ENCODE measurements at regions not wholly inside any gene's neighbourhood (a gene's known extent, or its start where the extent isn't known, plus 50 kb on each side); places are given as distances from the start of the nearest gene placed in this dataset.
"Not testable (repeated sequence)": the region's sequence is repeated elsewhere in the genome, so short reads cannot be mapped to it uniquely, and the experiment has no call there.

DNA sequence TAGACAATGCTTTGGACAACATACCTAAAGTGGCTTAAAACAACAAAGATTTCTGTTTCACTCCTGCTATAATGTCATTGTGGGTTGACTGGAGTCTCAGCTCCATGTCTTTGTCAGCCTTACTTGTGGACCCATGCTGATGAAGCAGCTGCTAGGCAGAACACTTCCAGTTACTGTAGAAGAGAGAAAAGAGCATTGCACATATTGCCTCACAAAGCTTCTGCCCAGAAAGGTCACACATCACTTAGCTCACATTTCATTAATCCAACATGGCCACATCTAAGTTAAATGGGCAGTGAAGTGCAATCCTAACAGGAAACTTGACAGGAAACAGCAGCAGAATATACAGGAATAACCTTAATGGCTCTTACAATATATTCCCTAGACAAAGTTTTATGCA, 480.5 kb upstream of the HTR1E start:
- Mint-ChIP-seq H3K36me3 (ENCODE audit: low read depth) (no peaks in the 10 kb centered on the region), H3K9me3 (peaks cover 14% of the 10 kb centered on the region), H3K4me1 (no peaks in the 10 kb centered on the region), H3K27me3 (no peaks in the 10 kb centered on the region), H3K4me3 (no peak overlapping the region), H3K27ac (no peak overlapping the region)
- intact Hi-C loops (cut with micrococcal nuclease) = no loop called here
- no peak for DNase-seq

DNA sequence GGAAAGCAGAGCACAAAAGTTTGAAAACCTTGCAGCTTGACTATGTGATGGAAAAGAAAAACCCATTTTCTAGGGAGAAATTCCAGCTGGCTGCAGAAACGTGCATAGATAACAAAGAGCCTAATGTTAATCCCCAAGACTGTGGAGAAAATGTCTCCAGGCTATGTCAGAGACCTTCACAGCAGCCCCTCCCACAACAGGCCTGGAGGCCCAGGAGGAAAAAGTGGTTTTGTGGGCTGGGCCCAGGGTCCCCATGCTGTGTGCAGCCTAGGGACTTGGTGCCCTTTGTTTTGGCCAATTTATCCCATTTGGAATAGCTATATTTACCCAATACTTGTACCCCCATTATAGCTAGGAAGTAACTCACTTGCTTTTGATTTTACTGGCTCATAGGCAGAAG, 484.1 kb upstream of the HTR1E start:
- H3K27ac Mint-ChIP-seq = no peak overlapping the region
- H3K27me3 Mint-ChIP-seq = no peaks in the 10 kb centered on the region
- H3K4me3 Mint-ChIP-seq = no peak overlapping the region
- no peaks in the 10 kb centered on the region for H3K4me1 Mint-ChIP-seq
- H3K36me3 Mint-ChIP-seq (ENCODE audit: low read depth) = no peaks in the 10 kb centered on the region
- peaks cover 8% of the 10 kb centered on the region for H3K9me3 Mint-ChIP-seq
- DNase-seq = no peak
- intact Hi-C loops (cut with micrococcal nuclease) = no loop called here

DNA sequence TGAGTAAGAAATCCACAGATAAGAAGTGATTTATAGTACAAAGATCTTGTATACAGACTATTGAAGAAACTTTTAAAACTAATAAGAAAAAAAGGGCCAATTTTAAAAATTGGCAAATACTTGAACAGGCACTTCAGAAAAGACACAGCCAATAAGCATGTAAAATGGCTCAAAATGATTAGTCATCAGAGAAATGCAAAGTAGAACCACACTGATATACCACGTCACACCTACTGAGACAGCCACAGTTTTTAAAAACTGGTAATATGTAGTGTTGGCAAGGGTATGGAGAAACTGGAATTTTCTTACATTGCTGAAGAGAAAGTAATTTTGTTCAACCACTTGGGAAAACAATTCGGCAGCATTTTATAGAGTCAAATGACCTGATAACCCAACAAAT, 488.9 kb upstream of the HTR1E start:
- H3K4me1 Mint-ChIP-seq = no peaks in the 10 kb centered on the region
- no peak overlapping the region for H3K27ac Mint-ChIP-seq
- no peak overlapping the region for H3K4me3 Mint-ChIP-seq
- H3K27me3 Mint-ChIP-seq = no peaks in the 10 kb centered on the region
- no peaks in the 10 kb centered on the region for H3K36me3 Mint-ChIP-seq (ENCODE audit: low read depth)
- intact Hi-C loops (cut with micrococcal nuclease) = no loop called here
- peaks cover 5% of the 10 kb centered on the region for H3K9me3 Mint-ChIP-seq
- DNase-seq = no peak

DNA sequence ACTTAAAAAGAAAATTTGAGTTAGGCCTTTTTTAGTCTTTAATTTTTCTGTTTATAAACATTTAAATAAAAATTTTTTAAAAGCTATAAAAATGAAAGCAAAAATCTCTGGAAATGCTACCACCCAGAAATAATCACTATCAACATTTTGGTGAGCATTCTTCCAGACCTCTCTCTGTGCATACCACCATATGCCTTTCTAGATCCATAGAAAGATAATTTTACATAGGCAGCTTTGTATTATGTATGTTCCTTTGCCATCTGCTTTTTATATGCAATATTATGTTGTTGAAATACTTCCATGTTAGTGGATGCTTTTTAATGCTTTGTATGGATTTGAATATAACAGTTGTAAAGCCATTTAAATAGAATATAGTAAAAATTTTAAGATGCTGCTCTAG, 496.7 kb upstream of the HTR1E start:
- Mint-ChIP-seq H3K4me3 (no peak overlapping the region), H3K9me3 (no peaks in the 10 kb centered on the region), H3K27me3 (no peaks in the 10 kb centered on the region), H3K27ac (no peak overlapping the region), H3K4me1 (no peaks in the 10 kb centered on the region), H3K36me3 (ENCODE audit: low read depth) (no peaks in the 10 kb centered on the region)
- no peak for DNase-seq
- intact Hi-C loops (cut with micrococcal nuclease) = no loop called here

DNA sequence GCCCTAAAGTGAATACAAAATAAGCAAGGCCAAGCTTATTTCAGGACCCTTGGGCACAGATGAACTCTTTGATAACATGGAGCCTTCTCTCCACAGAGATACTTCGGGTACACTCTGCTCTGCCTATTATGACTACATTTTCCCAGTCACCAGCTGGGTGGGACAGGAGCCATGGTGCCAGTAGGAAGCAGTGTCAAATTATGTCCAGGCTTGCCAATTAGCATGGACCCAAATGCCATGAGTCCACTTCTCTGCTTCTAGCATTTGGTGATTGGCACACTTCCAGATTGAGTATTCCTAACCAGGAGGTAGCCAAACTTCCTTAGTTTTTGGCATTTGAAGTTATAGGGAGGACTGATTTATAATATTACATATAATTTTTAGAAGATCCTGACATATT, 513.8 kb upstream of the HTR1E start:
- Mint-ChIP-seq H3K4me1 (no peaks in the 10 kb centered on the region), H3K27me3 (no peaks in the 10 kb centered on the region), H3K9me3 (no peaks in the 10 kb centered on the region), H3K27ac (no peak overlapping the region), H3K4me3 (no peak overlapping the region), H3K36me3 (ENCODE audit: low read depth) (no peaks in the 10 kb centered on the region)
- intact Hi-C loops (cut with micrococcal nuclease) = no loop called here
- no peak for DNase-seq

DNA sequence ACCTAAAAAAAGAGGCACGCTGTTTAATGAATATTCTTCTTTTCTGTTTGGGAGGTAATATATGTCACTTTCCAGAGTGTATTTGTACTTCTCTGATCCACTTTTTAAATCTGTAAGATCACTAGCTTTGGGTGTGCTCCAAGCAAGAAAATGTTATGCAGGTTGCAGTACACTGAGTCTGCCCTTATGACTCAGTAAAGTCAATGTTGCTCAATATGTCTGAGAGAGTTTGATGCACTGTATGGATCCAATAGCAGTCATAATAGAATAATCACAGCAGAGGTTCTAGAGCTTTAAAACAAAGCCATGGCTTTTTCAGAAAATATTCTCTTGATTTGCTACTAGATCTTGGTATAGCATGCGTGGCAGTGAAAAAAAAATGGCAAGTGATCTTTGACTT, 525.3 kb upstream of the HTR1E start:
- Mint-ChIP-seq H3K9me3 (no peaks in the 10 kb centered on the region), H3K27me3 (no peaks in the 10 kb centered on the region), H3K4me3 (no peak overlapping the region), H3K27ac (no peak overlapping the region), H3K4me1 (no peaks in the 10 kb centered on the region), H3K36me3 (ENCODE audit: low read depth) (no peaks in the 10 kb centered on the region)
- DNase-seq = no peak
- intact Hi-C loops (cut with micrococcal nuclease) = no loop called here

DNA sequence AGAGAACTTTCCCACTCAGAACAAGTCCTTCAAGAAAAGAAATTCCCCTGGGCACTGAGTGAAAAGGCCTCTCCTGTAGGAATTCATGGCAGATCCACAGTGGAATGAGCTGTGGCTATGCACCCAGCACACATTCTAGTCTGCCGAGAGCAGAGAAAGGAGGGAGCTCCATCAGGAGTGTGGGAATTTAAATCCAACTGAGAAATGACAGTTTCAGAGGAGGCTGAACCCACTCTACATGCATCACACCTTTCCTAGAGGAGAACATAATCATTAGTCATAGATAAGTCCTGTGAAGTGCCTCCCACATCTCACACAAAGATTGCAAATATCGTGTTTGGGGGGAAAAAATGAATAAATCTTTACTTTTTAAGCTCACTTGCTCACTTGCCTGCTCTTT, 530.2 kb upstream of the HTR1E start:
- Mint-ChIP-seq H3K4me3 (no peak overlapping the region), H3K27ac (no peak overlapping the region), H3K4me1 (no peaks in the 10 kb centered on the region), H3K27me3 (no peaks in the 10 kb centered on the region), H3K36me3 (ENCODE audit: low read depth) (no peaks in the 10 kb centered on the region), H3K9me3 (no peaks in the 10 kb centered on the region)
- intact Hi-C loops (cut with micrococcal nuclease) = no loop called here
- DNase-seq = no peak

DNA sequence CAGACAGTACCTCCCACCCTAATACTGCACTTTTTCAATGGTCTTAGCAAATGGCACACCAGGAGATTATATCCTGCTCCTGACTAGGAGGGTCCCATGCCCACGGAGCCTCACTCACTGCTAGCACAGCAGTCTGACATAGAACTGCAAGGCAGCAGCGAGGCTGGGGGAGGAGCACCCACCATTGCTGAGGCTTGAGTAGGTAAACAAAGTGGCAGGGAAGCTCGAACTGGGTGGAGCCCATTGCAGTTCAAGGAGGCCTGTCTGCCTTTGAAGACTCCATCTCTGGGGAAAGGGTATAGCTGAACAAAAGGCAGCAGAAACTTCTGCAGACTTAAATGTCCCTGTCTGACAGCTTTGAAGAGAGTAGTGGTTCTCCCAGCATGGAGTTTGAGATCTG, 544.5 kb upstream of the HTR1E start:
- intact Hi-C loops (cut with micrococcal nuclease); DNase-seq; H3K4me3 Mint-ChIP-seq; H3K27ac Mint-ChIP-seq; H3K27me3 Mint-ChIP-seq; H3K4me1 Mint-ChIP-seq; H3K36me3 Mint-ChIP-seq (ENCODE audit: low read depth): not testable (repeated sequence)
- H3K9me3 Mint-ChIP-seq = peaks cover 17% of the 10 kb centered on the region

DNA sequence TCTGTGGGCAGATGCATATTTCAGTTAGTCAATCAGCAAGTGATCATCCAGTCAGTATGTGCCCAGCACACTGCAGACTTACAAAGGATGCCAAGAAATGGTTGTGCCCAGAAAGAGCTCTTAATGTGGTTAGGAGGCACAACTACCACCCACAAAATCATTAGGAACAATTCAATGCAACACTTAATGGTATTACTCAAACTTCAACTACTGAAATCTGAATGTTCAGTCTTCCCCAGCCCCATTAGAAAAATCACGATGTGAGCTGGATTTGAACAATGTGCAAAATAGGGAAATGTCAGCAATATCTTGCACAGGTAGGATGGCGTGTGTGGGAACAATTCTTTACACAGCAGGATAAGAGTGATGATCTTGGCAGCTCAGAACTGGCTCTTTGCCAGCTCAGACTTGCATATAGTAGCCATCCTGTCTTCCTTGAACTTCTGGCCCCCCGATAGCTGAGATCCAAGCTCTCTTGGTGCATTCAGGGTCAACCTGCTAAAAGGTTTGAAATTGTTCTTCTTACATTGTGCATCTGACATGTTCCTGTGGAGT, 556.7 kb upstream of the HTR1E start:
- Mint-ChIP-seq H3K4me1 (no peaks in the 10 kb centered on the region), H3K27me3 (no peaks in the 10 kb centered on the region), H3K27ac (no peak overlapping the region), H3K4me3 (no peak overlapping the region), H3K36me3 (ENCODE audit: low read depth) (no peaks in the 10 kb centered on the region), H3K9me3 (peaks cover 4% of the 10 kb centered on the region)
- intact Hi-C loops (cut with micrococcal nuclease) = no loop called here
- DNase-seq = no peak

DNA sequence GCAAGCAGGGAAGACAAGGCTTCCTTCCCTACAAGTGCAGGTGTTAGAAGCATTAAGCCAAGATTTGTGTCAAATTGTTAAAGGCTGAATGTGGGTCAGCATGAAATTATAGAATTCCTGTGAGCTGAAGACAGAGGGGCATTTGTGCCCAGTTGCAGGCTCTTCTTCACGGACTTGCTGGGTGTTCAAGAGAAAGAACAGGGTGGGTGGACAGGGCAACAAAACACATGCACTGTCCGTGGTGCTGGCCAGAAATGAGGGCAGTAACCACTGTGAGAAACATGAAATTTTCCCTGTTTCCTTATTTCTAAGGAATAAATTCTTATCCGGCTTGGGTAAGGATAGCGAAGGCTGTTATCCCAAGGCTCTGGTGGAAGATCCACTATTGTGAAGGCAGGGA, 579.5 kb upstream of the HTR1E start:
- Mint-ChIP-seq H3K4me3 (no peak overlapping the region), H3K27ac (no peak overlapping the region), H3K27me3 (no peaks in the 10 kb centered on the region), H3K4me1 (no peaks in the 10 kb centered on the region), H3K36me3 (ENCODE audit: low read depth) (no peaks in the 10 kb centered on the region), H3K9me3 (no peaks in the 10 kb centered on the region)
- no peak for DNase-seq
- intact Hi-C loops (cut with micrococcal nuclease) = no loop called here

DNA sequence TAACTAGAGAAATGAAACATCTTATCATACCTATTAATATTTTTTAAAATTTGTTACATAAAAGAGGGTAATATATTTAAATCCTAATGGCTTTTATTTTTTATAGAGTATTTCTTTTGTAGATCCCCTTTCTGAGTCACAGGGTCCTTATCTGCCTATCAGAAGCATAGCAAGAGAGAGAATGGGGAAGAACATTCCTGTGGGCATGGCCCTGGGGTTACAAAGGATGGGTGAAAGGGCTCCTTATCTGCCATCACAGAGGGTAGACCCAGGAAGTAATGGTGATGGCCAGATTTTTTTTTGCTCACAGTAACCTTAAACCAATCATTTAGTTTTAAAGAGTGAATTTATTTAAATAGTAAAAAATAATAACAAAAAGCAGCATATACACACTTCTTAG, 582.1 kb upstream of the HTR1E start:
- no peak for DNase-seq
- H3K4me3 Mint-ChIP-seq = no peak overlapping the region
- intact Hi-C loops (cut with micrococcal nuclease) = no loop called here
- no peak overlapping the region for H3K27ac Mint-ChIP-seq
- H3K36me3 Mint-ChIP-seq (ENCODE audit: low read depth) = no peaks in the 10 kb centered on the region
- H3K27me3 Mint-ChIP-seq = no peaks in the 10 kb centered on the region
- no peaks in the 10 kb centered on the region for H3K4me1 Mint-ChIP-seq
- H3K9me3 Mint-ChIP-seq = no peaks in the 10 kb centered on the region

DNA sequence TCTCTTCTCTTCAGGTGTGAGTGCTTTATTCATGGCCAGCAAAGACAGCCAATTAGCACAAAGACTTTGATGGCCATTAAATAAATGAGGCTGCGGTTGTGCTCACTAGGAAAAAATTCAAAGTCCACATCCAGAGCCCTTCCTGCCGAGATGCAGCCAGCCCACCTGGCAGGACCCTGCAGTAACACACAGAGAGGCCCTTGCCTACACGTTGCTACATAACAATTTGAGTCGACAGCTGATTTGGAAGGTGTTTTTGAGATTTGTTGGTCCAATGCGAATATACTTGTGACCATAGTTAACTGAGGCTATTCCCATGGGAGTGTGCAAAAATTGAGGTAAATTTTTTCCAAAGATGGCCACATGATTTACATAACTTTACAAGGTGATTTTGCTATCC, 605.4 kb upstream of the HTR1E start:
- no peaks in the 10 kb centered on the region for H3K27me3 Mint-ChIP-seq

DNA sequence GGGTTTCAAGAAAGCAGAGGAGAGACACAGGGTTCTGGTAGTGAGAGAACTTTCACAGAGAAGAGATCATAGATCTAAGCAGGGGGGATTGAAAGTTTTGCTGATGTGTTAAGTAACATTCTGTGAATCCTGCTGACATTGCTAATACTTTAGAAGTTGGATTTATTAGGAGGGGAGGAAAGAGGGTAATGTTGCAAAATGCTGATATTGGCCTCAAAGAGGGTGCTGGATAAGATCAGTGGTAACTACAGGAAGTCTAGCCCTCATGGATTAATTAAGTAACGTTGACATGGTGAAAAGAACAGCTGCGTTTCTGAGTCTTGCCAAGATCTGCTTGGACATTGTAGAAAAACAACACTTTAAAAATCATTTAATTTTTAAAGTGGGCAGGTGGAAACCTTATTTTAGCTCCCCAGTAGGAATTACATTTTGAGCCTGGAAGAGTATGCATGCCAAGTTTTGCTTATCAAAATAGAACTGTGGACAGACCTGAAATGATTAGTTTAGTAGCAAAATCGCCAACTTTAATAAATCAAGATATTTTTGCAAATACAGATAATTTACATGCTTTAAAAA, 606.0 kb upstream of the HTR1E start:
- Mint-ChIP-seq H3K9me3 (peaks cover 4% of the 10 kb centered on the region), H3K36me3 (ENCODE audit: low read depth) (no peaks in the 10 kb centered on the region), H3K27ac (no peak overlapping the region), H3K4me3 (no peak overlapping the region), H3K4me1 (no peaks in the 10 kb centered on the region), H3K27me3 (no peaks in the 10 kb centered on the region)
- intact Hi-C loops (cut with micrococcal nuclease) = no loop called here
- DNase-seq = no peak

More for the DNA sequence above, 605.4 kb upstream of the HTR1E start:
- Mint-ChIP-seq H3K4me1 (no peaks in the 10 kb centered on the region), H3K4me3 (no peak overlapping the region), H3K36me3 (ENCODE audit: low read depth) (no peaks in the 10 kb centered on the region), H3K27ac (no peak overlapping the region), H3K9me3 (peaks cover 4% of the 10 kb centered on the region)
- no peak for DNase-seq
- intact Hi-C loops (cut with micrococcal nuclease) = no loop called here

DNA sequence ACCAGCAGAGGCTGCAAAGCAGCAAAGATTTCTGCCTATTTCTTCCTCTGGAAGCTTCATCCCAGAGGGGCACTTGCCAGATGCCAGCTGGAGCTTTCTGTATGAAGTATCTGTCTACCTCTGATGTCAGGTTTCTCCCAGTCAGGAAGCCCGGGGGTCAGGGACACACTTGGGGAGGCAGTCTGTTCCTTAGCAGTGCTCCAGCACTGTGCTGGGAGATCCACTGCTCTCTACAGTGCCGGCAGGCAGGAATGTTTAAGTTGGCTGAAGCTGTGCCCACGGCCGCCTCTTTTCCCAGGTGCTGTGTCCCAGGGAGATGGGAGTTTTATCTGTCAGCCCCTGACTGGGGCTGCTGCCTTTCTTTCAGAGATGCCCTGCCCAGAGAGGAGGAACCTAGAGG, 631.1 kb upstream of the HTR1E start:
- Mint-ChIP-seq H3K27ac (no peak overlapping the region), H3K4me1 (no peaks in the 10 kb centered on the region), H3K36me3 (ENCODE audit: low read depth) (no peaks in the 10 kb centered on the region), H3K4me3 (no peak overlapping the region), H3K9me3 (peaks cover 12% of the 10 kb centered on the region), H3K27me3 (no peaks in the 10 kb centered on the region)
- no peak for DNase-seq
- intact Hi-C loops (cut with micrococcal nuclease) = no loop called here

DNA sequence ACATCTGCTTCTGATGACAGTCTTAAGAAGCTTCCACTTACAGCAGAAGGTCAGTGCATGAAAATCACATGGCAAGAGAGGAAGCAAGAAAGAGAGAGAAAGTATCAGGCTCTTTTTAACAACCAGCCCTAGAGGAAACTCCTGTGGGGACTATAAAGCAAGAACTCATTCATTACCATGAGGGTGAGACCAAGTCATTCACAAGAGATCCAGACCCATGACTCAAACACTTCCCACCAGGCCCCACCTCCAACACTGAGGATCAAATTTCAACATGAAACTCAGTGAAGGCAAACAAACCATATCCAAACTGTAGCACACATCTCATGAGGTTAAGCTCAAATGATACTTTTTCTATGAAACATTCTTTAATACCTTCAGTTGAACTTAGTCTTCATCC, 643.2 kb upstream of the SYNCRIP start:
- no peak for DNase-seq
- no peak overlapping the region for H3K4me3 Mint-ChIP-seq
- no peaks in the 10 kb centered on the region for H3K4me1 Mint-ChIP-seq
- intact Hi-C loops (cut with micrococcal nuclease) = no loop called here
- no peaks in the 10 kb centered on the region for H3K36me3 Mint-ChIP-seq (ENCODE audit: low read depth)
- H3K27me3 Mint-ChIP-seq = no peaks in the 10 kb centered on the region
- peaks cover 5% of the 10 kb centered on the region for H3K9me3 Mint-ChIP-seq
- H3K27ac Mint-ChIP-seq = no peak overlapping the region
